22Rv1 (cell line): ENCODE measurements at regions not wholly inside any gene's neighbourhood (a gene's known extent, or its start where the extent isn't known, plus 50 kb on each side); places are given as distances from the start of the nearest gene placed in this dataset.

ENCODE experiments used
- H3K27ac ChIP-seq: fragments of 450-650 bp; 2 replicates; pipeline ENCODE4 v1.5.1; 2017
- CTCF ChIP-seq: fragments of 450-650 bp; IDR thresholded peaks from 2 replicates; pipeline ENCODE4 v1.5.1; 2017; ENCODE audit warnings: mild to moderate bottlenecking
- ZFX ChIP-seq: fragments of 450-650 bp; IDR thresholded peaks from 2 replicates; pipeline ENCODE4 v1.6.1; 2017; ENCODE audit warnings: antibody characterized with exemption, borderline replicate concordance

GRCh38 chr1:37424523-37424922 lies 49.9 kb upstream of the ZC3H12A start:
- H3K27ac ChIP-seq: no peak overlapping the region
- no peak for TF ChIP-seq CTCF
- TF ChIP-seq ZFX: no peak
